ENCODE measurements at regions not wholly inside any gene's neighbourhood (a gene's known extent, or its start where the extent isn't known, plus 50 kb on each side); places are given as distances from the start of the nearest gene placed in this dataset.

GRCh38 chrX:1894740-1895139 is 279.9 kb downstream of the ASMT start:
- TF ChIP-seq, protein P1, sequence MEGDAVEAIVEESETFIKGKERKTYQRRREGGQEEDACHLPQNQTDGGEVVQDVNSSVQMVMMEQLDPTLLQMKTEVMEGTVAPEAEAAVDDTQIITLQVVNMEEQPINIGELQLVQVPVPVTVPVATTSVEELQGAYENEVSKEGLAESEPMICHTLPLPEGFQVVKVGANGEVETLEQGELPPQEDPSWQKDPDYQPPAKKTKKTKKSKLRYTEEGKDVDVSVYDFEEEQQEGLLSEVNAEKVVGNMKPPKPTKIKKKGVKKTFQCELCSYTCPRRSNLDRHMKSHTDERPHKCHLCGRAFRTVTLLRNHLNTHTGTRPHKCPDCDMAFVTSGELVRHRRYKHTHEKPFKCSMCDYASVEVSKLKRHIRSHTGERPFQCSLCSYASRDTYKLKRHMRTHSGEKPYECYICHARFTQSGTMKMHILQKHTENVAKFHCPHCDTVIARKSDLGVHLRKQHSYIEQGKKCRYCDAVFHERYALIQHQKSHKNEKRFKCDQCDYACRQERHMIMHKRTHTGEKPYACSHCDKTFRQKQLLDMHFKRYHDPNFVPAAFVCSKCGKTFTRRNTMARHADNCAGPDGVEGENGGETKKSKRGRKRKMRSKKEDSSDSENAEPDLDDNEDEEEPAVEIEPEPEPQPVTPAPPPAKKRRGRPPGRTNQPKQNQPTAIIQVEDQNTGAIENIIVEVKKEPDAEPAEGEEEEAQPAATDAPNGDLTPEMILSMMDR (IDR thresholded peaks at IDR 0.05): no peak
- no peak for TF ChIP-seq POLR2A (IDR thresholded peaks at IDR 0.05)
